Activated CD8-positive, alpha-beta T cell treated with anti-CD3 and anti-CD28 coated beads for 36 hours (primary cell): ENCODE measurements at regions not wholly inside any gene's neighbourhood (a gene's known extent, or its start where the extent isn't known, plus 50 kb on each side); places are given as distances from the start of the nearest gene placed in this dataset.

Source experiments
- ATAC-seq: fragments of 200-7000 bp; cut with Tn5 transposase; one replicate; pipeline ENCODE4 v1.10.0; 2021; ENCODE audit warnings: mild to moderate bottlenecking, moderate library complexity
- CTCF ChIA-PET: fragments of 350-600 bp; sonication (Branson Sonifier 250); formaldehyde crosslinking; loops from one replicate; lab custom pipeline; 2021; ENCODE audit warnings: antibody characterized with exemption; lab: Charles Lee
- POLR2A ChIA-PET: fragments of 350-600 bp; sonication (Branson Sonifier 250); formaldehyde crosslinking; loops from one replicate; lab custom pipeline; 2021; ENCODE audit warnings: antibody characterized with exemption; lab: Charles Lee
- DNase-seq: peaks from one replicate; pipeline ENCODE4 v3.0.0-alpha.2; 2020
- H3K27ac Mint-ChIP-seq: one replicate; pipeline ENCODE4 v1.8.0; 2021; ENCODE audit warnings: mild to moderate bottlenecking, mixed read lengths
- H3K27me3 Mint-ChIP-seq: one replicate; pipeline ENCODE4 v1.8.0; 2021; ENCODE audit warnings: mixed read lengths
- H3K36me3 Mint-ChIP-seq: one replicate; pipeline ENCODE4 v1.8.0; 2021; ENCODE audit warnings: low read depth, mixed read lengths
- H3K4me1 Mint-ChIP-seq: one replicate; pipeline ENCODE4 v1.8.0; 2021; ENCODE audit warnings: low read depth, mixed read lengths
- H3K4me3 Mint-ChIP-seq: one replicate; pipeline ENCODE4 v1.8.0; 2021; ENCODE audit warnings: mild to moderate bottlenecking, moderate library complexity, mixed read lengths
- H3K9me3 Mint-ChIP-seq: one replicate; pipeline ENCODE4 v1.8.0; 2021; ENCODE audit warnings: mixed read lengths
- intact Hi-C: fragments of 100-400 bp; cut with micrococcal nuclease; formaldehyde crosslinking; loops from one replicate; pipeline ENCODE4 v1.10.0; 2022
- TF ChIP-seq, protein P1 (sequence below): fragments of 200-600 bp; IDR thresholded peaks from one replicate; pipeline ENCODE4 v1.8.0; 2022; ENCODE audit warnings: antibody characterized with exemption, mild to moderate bottlenecking

DNA sequence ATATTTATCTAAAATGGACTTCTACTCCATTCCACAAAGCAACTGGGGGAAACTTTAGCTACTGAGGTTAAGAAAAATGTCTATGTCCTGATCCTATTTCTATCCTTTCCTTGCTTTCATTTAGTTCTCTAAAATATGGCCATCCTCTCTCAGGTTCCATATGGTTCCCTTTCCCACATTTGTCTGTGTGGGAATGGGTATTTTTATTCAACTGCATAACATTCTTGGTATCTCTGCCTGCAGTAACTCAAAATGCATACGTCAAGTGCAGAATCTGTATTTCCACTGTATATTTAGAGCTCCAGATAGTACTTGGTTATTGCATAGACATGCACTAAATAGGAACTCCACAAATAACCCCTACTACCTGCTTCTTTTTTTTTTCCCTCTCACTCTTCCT lies 130.6 kb upstream of the BTG1 start:
- H3K27ac Mint-ChIP-seq: no peak overlapping the region
- H3K4me1 Mint-ChIP-seq: peaks cover 12% of the 10 kb centered on the region
- H3K36me3 Mint-ChIP-seq: no peaks in the 10 kb centered on the region
- TF ChIP-seq, protein P1, sequence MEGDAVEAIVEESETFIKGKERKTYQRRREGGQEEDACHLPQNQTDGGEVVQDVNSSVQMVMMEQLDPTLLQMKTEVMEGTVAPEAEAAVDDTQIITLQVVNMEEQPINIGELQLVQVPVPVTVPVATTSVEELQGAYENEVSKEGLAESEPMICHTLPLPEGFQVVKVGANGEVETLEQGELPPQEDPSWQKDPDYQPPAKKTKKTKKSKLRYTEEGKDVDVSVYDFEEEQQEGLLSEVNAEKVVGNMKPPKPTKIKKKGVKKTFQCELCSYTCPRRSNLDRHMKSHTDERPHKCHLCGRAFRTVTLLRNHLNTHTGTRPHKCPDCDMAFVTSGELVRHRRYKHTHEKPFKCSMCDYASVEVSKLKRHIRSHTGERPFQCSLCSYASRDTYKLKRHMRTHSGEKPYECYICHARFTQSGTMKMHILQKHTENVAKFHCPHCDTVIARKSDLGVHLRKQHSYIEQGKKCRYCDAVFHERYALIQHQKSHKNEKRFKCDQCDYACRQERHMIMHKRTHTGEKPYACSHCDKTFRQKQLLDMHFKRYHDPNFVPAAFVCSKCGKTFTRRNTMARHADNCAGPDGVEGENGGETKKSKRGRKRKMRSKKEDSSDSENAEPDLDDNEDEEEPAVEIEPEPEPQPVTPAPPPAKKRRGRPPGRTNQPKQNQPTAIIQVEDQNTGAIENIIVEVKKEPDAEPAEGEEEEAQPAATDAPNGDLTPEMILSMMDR: no peak
- ChIA-PET POLR2A (interaction anchor here (0.6 kb wide), 3 partner anchors 15 to 275 kb away, joined by 3 to 5 read pairs (median 3); no protein-coding TSS in a partner anchor), CTCF (interaction anchor here (1.0 to 2.0 kb wide), 4 partner anchors 11 to 465 kb away, joined by 3 to 5 read pairs (median 4); no protein-coding TSS in a partner anchor)
- DNase-seq: no peak
- intact Hi-C loops: no loop called here
- no peaks in the 10 kb centered on the region for H3K27me3 Mint-ChIP-seq
- H3K4me3 Mint-ChIP-seq: no peak overlapping the region
- H3K9me3 Mint-ChIP-seq: no peaks in the 10 kb centered on the region
- ATAC-seq: no peak

DNA sequence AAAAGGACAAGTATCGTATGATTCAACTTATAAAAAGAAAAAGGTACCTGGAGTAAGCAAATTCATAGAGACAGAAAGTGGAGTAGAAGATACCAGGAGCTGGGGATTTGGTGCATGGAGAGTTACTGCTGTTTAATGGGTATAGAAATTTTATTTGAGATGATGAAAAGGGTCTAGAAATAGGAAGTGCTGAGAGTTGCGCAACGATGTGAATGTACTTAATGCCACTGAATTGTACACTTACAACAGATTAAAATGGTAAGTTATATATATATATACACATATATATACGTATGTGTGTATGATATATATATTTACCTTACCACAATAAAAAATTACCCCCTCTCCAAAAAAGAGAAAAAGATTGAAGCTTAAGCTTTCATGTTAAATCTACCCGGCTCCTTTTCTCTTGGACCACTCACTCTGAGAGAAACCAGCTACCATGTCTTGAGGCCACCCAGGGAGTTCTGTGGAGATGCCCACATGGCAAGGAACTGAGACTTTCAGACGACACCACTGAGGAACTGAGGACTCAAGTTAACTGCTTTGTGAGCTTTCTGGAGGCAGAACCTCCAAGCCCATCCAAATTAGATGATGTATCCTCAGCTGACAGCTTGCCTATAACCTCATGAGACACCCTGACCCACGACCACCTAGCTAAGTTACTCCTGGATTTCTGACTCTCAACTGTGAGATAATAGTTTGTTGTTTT lies 130.0 kb upstream of the BTG1 start:
- intact Hi-C loops: no loop called here
- CTCF ChIA-PET: interaction anchor here (1.0 to 2.0 kb wide), 4 partner anchors 14 to 464 kb away, joined by 3 to 5 read pairs (median 3); no protein-coding TSS in a partner anchor
- DNase-seq (no peak), ATAC-seq (no peak)
- Mint-ChIP-seq H3K36me3 (no peaks in the 10 kb centered on the region), H3K27me3 (no peaks in the 10 kb centered on the region), H3K4me1 (peaks cover 12% of the 10 kb centered on the region), H3K4me3 (no peak overlapping the region), H3K9me3 (no peaks in the 10 kb centered on the region), H3K27ac (no peak overlapping the region)
- TF ChIP-seq, protein P1: no peak
- POLR2A ChIA-PET: interaction anchor here (0.6 kb wide), 1 partner anchor 276 kb away, joined by 5 read pairs; no protein-coding TSS in a partner anchor

GRCh38 chr12:92273076-92273475 lies 127.4 kb upstream of the BTG1 start:
- no peak for ATAC-seq
- no peak for DNase-seq
- TF ChIP-seq, protein P1: no peak
- no peaks in the 10 kb centered on the region for H3K36me3 Mint-ChIP-seq
- H3K27ac Mint-ChIP-seq: no peak overlapping the region
- peaks cover 2% of the 10 kb centered on the region for H3K4me1 Mint-ChIP-seq
- intact Hi-C loops: no loop called here
- CTCF ChIA-PET: no interaction called here
- H3K27me3 Mint-ChIP-seq: no peaks in the 10 kb centered on the region
- no peaks in the 10 kb centered on the region for H3K9me3 Mint-ChIP-seq
- POLR2A ChIA-PET: no interaction called here
- no peak overlapping the region for H3K4me3 Mint-ChIP-seq

DNA sequence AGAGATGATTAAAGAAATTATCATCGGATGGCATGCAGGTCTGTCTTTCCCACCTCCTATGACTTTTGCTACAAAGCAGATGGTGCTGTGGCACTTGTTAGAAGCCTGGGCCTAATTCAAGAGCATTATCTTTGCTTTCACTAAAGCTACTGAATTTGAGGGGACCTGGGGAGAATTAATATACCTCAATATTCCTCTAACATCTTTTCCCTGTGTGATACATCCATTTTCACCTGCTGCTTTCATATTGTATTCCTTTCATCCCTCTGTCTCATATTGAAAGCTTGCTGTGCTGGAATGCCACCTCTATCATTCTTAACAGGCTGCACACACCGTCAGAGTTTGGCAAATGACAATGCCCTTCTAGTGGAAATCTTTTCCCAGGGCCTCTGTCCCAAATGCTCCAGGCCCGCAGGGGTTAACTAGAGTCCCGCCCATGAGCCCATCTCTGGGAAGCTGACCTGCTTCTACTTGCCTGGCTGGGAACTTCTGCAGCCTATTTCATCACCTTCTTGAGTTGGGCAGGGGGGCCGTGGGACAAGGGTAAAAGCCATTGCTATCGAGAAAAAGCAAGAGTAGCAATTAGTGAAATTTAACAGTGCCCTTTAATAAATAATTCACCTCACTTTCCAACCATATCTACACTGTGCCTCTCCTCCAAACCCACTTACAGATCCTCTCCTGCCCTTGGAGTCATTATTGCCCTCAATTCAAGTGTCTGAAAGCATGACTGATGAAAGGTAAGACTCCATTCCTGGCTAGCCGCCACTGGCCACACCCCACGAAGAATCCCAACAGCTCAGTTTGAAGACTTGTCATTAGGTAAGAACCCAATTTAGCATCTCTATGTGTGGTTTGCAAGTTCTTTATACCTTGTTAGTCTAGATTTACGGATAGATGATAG lies 126.7 kb upstream of the BTG1 start:
- H3K27ac Mint-ChIP-seq: no peak overlapping the region
- H3K4me3 Mint-ChIP-seq: no peak overlapping the region
- H3K36me3 Mint-ChIP-seq: no peaks in the 10 kb centered on the region
- CTCF ChIA-PET: interaction anchor here (2.2 kb wide), 1 partner anchor 10 kb away, joined by 6 read pairs; no protein-coding TSS in a partner anchor
- ATAC-seq (no peak), DNase-seq (no peak)
- POLR2A ChIA-PET: no interaction called here
- no peaks in the 10 kb centered on the region for H3K9me3 Mint-ChIP-seq
- H3K4me1 Mint-ChIP-seq: no peaks in the 10 kb centered on the region
- TF ChIP-seq, protein P1: no peak
- H3K27me3 Mint-ChIP-seq: no peaks in the 10 kb centered on the region
- intact Hi-C loops: no loop called here
